K562 (cell line): ENCODE measurements at regions not wholly inside any gene's neighbourhood (a gene's known extent, or its start where the extent isn't known, plus 50 kb on each side); places are given as distances from the start of the nearest gene placed in this dataset.

Experiments
- ATAC-seq: fragments of 200-7000 bp; cut with Tn5 transposase; 3 replicates; pipeline ENCODE4 v1.9.1; 2020; ENCODE audit warnings: moderate library complexity
- BruUV-seq: library from RNA; stranded (reverse); fragments of 400-500 nt; replicated peaks from 2 replicates; lab custom pipeline; 2021; lab: Mats Ljungman, UMichigan
- CTCF ChIA-PET: fragments of 300-600 bp; formaldehyde crosslinking; extraction: SDS; loops from one replicate; lab custom pipeline; 2021; ENCODE audit warnings: low intra/inter-chr PET ratio; lab: Yijun Ruan, JAX
- POLR2A ChIA-PET: fragments of 300-600, 350-650 bp; sonication (Branson Sonifier 250); formaldehyde crosslinking; extraction: SDS; loops from one replicate; lab custom pipeline; 2021; ENCODE audit warnings: antibody characterized with exemption, inconsistent platforms; lab: Yijun Ruan, JAX
- DNase-seq, 4 experiments: peaks; one replicate each; pipeline versions ENCODE4 v3.0.0 to v3.0.0-alpha.2; 2011 to 2018; ENCODE audit warnings: low spot score in 3 of 4, mixed read lengths in 3 of 4; ENCODE audit errors: extremely low read depth in 1 of 4
- FAIRE-seq: peaks from 2 replicates; lab custom pipeline; 2011; peaks lifted over from hg19 to GRCh38; lab: Jason Lieb, UNC
- H2AFZ ChIP-seq: 2 replicates; pipeline ENCODE4 v1.6.0; 2011; ENCODE audit warnings: low read depth, low read length, control low read depth, inconsistent platforms
- H3K27ac ChIP-seq: fragments of 200-600 bp; 3 replicates; pipeline ENCODE4 v1.8.0; 2011; ENCODE audit warnings: low read depth, mild to moderate bottlenecking, control low read depth, inconsistent platforms, low read length, moderate library complexity, mixed read lengths; ENCODE audit errors: extremely low read depth
- H3K27me3 ChIP-seq, 2 experiments: fragments of 300-600 bp in 1 of 2; 2 replicates in 1 of 2; 3 replicates in 1 of 2; pipeline versions ENCODE4 v1.6.0 to v1.8.0; 2011; ENCODE audit warnings: inconsistent platforms in 2 of 2, low read length in 2 of 2, mild to moderate bottlenecking in 1 of 2, mixed read lengths in 1 of 2, moderate library complexity in 1 of 2; ENCODE audit not compliant: control insufficient read depth in 2 of 2, insufficient read depth in 2 of 2
- H3K36me3 ChIP-seq: fragments of 300-600 bp; 3 replicates; pipeline ENCODE4 v1.8.0; 2011; ENCODE audit warnings: mild to moderate bottlenecking, low read length, inconsistent platforms; ENCODE audit not compliant: control insufficient read depth, insufficient read depth
- H3K4me1 ChIP-seq, 2 experiments: fragments of 200-600 bp in 1 of 2; replicated peaks in 1 of 2; 2 replicates in 1 of 2; 3 replicates in 1 of 2; pipeline versions ENCODE4 v1.5.1 to v1.8.0; 2011; ENCODE audit warnings: inconsistent platforms in 2 of 2, low read length in 2 of 2, mild to moderate bottlenecking in 1 of 2, mixed read lengths in 1 of 2, moderate library complexity in 1 of 2; ENCODE audit not compliant: control insufficient read depth in 2 of 2, insufficient read depth in 2 of 2
- H3K4me2 ChIP-seq: 2 replicates; pipeline ENCODE4 v1.6.1; 2011; ENCODE audit warnings: low read length, control low read depth, inconsistent platforms, mixed read lengths; ENCODE audit not compliant: insufficient read depth
- H3K4me3 ChIP-seq: fragments of 200-600 bp; sonication (generic), shearing (Covaris generic); 2 replicates; pipeline ENCODE4 v1.5.1; 2016; ENCODE audit warnings: control low read depth, inconsistent platforms
- H3K79me2 ChIP-seq: fragments of 200-600 bp; 3 replicates; pipeline ENCODE4 v1.8.0; 2011; ENCODE audit warnings: low read length, inconsistent platforms; ENCODE audit not compliant: control insufficient read depth, insufficient read depth
- H3K9ac ChIP-seq, 2 experiments: 2 replicates each; pipeline versions ENCODE4 v1.6.0 to v1.6.1; 2011; ENCODE audit warnings: low read depth in 2 of 2, low read length in 2 of 2, control low read depth in 1 of 2, inconsistent platforms in 1 of 2, mild to moderate bottlenecking in 1 of 2, mixed read lengths in 1 of 2; ENCODE audit not compliant: insufficient read depth in 1 of 2
- H3K9me1 ChIP-seq: one replicate; pipeline ENCODE4 v1.6.0; 2011; ENCODE audit warnings: inconsistent platforms, mild to moderate bottlenecking, low read length, moderate library complexity; ENCODE audit not compliant: control insufficient read depth, insufficient read depth
- H3K9me3 ChIP-seq: replicated peaks from 2 replicates; pipeline ENCODE4 v1.5.1; 2011; ENCODE audit warnings: low read depth, low read length, inconsistent platforms; ENCODE audit not compliant: control insufficient read depth, insufficient read depth
- H4K20me1 ChIP-seq: replicated peaks from 2 replicates; pipeline ENCODE4 v1.6.1; 2011; ENCODE audit warnings: low read length, inconsistent platforms, mixed read lengths; ENCODE audit not compliant: control insufficient read depth, insufficient read depth
- ASH1L ChIP-seq: fragments of 450-650 bp; IDR thresholded peaks from 2 replicates; pipeline ENCODE4 v1.6.1; 2018; ENCODE audit warnings: borderline replicate concordance, mild to moderate bottlenecking, low read depth; ENCODE audit not compliant: partially characterized antibody
- BCOR ChIP-seq: fragments of 450-650 bp; IDR thresholded peaks from 2 replicates; pipeline ENCODE4 v1.6.1; 2016
- MED1 ChIP-seq: sonication (generic); formaldehyde crosslinking; IDR thresholded peaks from 2 replicates; pipeline ENCODE4 v1.8.1; 2023; ENCODE audit warnings: missing genetic modification reagents, borderline replicate concordance
- PRPF4 ChIP-seq: fragments of 200-400 bp; formaldehyde crosslinking; IDR thresholded peaks from one replicate; pipeline ENCODE4 v1.6.1; 2017; ENCODE audit warnings: low read length, low read depth, mild to moderate bottlenecking; ENCODE audit not compliant: insufficient read depth, poor library complexity, severe bottlenecking
- SAFB ChIP-seq: fragments of 200-400 bp; formaldehyde crosslinking; IDR thresholded peaks from 2 replicates; pipeline ENCODE4 v1.6.1; 2017; ENCODE audit warnings: low read depth, low read length, borderline replicate concordance
- ZKSCAN8 ChIP-seq: fragments of 200-800 bp; sonication (Bioruptor generic); IDR thresholded peaks from 2 replicates; pipeline ENCODE4 v1.6.1; 2016; ENCODE audit warnings: missing genetic modification characterization, missing compliant biosample characterization
- ZNF561 ChIP-seq: fragments of 450-650 bp; formaldehyde crosslinking; conservative IDR thresholded peaks from 2 replicates; pipeline ENCODE4 v1.4.0; 2020; ENCODE audit warnings: mild to moderate bottlenecking, moderate library complexity
- ZNF785 ChIP-seq: fragments of 250-450 bp; sonication (Bioruptor Pico); IDR thresholded peaks from 2 replicates; pipeline ENCODE4 v1.4.0; 2020; ENCODE audit warnings: mild to moderate bottlenecking
- WGBS: fragments of 100-300 bp; shearing (Covaris generic); methylation state at CpG from one replicate; pipeline ENCODE4 v1.1.6; 2016; ENCODE audit warnings: low coverage, mixed read lengths; ENCODE audit not compliant: insufficient coverage; ENCODE audit errors: missing lambda C conversion rate; 5-methylcytosine and 5-hydroxymethylcytosine counted together
- in situ Hi-C: fragments of 300-500 bp; cut with MboI; formaldehyde crosslinking; loops from 4 replicates; pipeline ENCODE4 v1.15.0; 2018; ENCODE audit warnings: inconsistent platforms, mixed read lengths
- intact Hi-C: fragments of 100-400 bp; cut with micrococcal nuclease; formaldehyde crosslinking; loops from 2 replicates; pipeline ENCODE4 v1.14.2; 2022
- TF ChIP-seq, protein P1 (sequence below): fragments of 450-650 bp; formaldehyde crosslinking; IDR thresholded peaks from 2 replicates; pipeline ENCODE4 v1.4.0; 2020; ENCODE audit warnings: mild to moderate bottlenecking
- TF ChIP-seq, protein P2 (sequence below): sonication (generic); formaldehyde crosslinking; IDR thresholded peaks from 2 replicates; pipeline ENCODE4 v1.8.1; 2023; ENCODE audit warnings: mild to moderate bottlenecking, missing genetic modification reagents, moderate library complexity
- TF ChIP-seq, protein P3 (sequence below), 2 experiments: fragments of 450-650 bp in 1 of 2; IDR thresholded peaks; 2 replicates each; pipeline ENCODE4 v1.6.1; 2011 to 2017; ENCODE audit warnings: low read depth in 2 of 2, antibody characterized with exemption in 1 of 2, borderline replicate concordance in 1 of 2, low read length in 1 of 2, mild to moderate bottlenecking in 1 of 2, mixed read lengths in 1 of 2; ENCODE audit not compliant: control insufficient read depth in 1 of 2
- TF ChIP-seq, protein P4 (sequence below), 2 experiments: fragments of 450-650 bp in 1 of 2; sonication (generic) in 1 of 2; formaldehyde crosslinking in 1 of 2; IDR thresholded peaks in 1 of 2; conservative IDR thresholded peaks in 1 of 2; 2 replicates each; pipeline versions ENCODE4 v1.6.1 to v1.8.1; 2016 to 2023; ENCODE audit warnings: mild to moderate bottlenecking in 2 of 2, moderate library complexity in 2 of 2, inconsistent platforms in 1 of 2, missing genetic modification reagents in 1 of 2

DNA sequence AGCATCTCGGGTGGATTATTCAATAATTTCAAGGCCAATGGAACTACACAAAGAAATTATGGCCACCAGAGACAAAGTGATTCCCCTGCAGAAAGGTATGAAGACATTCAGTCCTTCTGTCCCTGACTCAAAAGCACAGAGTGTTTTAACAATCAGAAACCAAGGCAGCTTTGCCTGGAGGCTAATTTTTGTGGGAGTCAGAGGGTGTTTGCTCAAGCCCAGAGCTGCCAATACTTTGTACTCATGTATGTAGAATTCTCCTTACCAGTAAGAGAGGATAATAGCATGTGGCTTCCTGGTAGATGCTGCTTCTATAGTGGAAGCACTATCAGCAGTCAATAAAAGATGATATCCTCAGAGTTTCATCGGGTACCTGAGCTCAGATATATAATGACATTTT is 178.4 kb downstream of the KCNE4 start (continued):
- TF ChIP-seq, protein P1, sequence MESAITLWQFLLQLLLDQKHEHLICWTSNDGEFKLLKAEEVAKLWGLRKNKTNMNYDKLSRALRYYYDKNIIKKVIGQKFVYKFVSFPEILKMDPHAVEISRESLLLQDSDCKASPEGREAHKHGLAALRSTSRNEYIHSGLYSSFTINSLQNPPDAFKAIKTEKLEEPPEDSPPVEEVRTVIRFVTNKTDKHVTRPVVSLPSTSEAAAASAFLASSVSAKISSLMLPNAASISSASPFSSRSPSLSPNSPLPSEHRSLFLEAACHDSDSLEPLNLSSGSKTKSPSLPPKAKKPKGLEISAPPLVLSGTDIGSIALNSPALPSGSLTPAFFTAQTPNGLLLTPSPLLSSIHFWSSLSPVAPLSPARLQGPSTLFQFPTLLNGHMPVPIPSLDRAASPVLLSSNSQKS (CRISPR knock-in tag) = no peak
- TF ChIP-seq MED1 (CRISPR knock-in tag) = no peak
- no peak for TF ChIP-seq ZKSCAN8
- TF ChIP-seq ZNF561 (CRISPR knock-in tag) = no peak
- no peak for TF ChIP-seq ZNF785 (CRISPR knock-in tag)

DNA sequence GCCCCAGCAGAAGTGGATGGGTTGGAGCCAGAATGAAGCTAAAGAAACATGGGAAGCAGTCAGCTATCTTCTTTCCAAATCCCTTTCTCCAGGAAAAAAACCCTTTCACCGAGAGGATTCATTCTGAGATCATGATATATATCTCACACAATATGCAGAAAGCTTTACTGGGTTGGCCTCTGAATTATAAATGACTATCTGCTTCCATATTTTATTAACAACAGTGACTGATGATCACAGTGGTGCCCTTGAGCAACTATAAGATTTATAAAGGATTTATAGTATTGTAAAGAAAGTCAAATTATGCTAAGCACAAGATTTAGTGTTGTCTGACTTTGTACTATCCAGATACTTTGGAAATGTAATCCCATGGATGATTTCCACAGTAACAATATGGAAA is 180.3 kb downstream of the KCNE4 start:
- Histone ChIP-seq H3K4me2 (no peak overlapping the region), H3K27ac (no peak overlapping the region), H2AFZ (no peak overlapping the region), H3K9me1 (no peaks in the 10 kb centered on the region), H3K9me3 (no peaks in the 10 kb centered on the region), H3K79me2 (no peaks in the 10 kb centered on the region), H4K20me1 (no peaks in the 10 kb centered on the region), H3K9ac (no peak overlapping the region), H3K36me3 (no peaks in the 10 kb centered on the region), H3K4me1 (no peaks in the 10 kb centered on the region), H3K27me3 (no peaks in the 10 kb centered on the region), H3K4me3 (no peak overlapping the region)
- intact Hi-C loops = no loop called here
- in situ Hi-C loops = no loop called here
- POLR2A ChIA-PET = interaction anchor here (0.7 kb wide), 1 partner anchor 19 kb away, joined by 4 read pairs; no protein-coding TSS in a partner anchor
- FAIRE-seq (no peak), DNase-seq (no peak), ATAC-seq (no peak)
- TF ChIP-seq, protein P2, sequence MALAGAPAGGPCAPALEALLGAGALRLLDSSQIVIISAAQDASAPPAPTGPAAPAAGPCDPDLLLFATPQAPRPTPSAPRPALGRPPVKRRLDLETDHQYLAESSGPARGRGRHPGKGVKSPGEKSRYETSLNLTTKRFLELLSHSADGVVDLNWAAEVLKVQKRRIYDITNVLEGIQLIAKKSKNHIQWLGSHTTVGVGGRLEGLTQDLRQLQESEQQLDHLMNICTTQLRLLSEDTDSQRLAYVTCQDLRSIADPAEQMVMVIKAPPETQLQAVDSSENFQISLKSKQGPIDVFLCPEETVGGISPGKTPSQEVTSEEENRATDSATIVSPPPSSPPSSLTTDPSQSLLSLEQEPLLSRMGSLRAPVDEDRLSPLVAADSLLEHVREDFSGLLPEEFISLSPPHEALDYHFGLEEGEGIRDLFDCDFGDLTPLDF (CRISPR knock-in tag) = no peak
- TF ChIP-seq, protein P3, sequence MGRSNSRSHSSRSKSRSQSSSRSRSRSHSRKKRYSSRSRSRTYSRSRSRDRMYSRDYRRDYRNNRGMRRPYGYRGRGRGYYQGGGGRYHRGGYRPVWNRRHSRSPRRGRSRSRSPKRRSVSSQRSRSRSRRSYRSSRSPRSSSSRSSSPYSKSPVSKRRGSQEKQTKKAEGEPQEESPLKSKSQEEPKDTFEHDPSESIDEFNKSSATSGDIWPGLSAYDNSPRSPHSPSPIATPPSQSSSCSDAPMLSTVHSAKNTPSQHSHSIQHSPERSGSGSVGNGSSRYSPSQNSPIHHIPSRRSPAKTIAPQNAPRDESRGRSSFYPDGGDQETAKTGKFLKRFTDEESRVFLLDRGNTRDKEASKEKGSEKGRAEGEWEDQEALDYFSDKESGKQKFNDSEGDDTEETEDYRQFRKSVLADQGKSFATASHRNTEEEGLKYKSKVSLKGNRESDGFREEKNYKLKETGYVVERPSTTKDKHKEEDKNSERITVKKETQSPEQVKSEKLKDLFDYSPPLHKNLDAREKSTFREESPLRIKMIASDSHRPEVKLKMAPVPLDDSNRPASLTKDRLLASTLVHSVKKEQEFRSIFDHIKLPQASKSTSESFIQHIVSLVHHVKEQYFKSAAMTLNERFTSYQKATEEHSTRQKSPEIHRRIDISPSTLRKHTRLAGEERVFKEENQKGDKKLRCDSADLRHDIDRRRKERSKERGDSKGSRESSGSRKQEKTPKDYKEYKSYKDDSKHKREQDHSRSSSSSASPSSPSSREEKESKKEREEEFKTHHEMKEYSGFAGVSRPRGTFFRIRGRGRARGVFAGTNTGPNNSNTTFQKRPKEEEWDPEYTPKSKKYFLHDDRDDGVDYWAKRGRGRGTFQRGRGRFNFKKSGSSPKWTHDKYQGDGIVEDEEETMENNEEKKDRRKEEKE (IDR thresholded peaks at IDR 0.05; ENCODE audit: borderline replicate concordance in 1 of 2, control insufficient read depth in 1 of 2, low read depth in 2 of 2, low read length in 1 of 2) = no peak
- TF ChIP-seq SAFB = no peak
- TF ChIP-seq BCOR = no peak
- no peak for TF ChIP-seq ASH1L
- TF ChIP-seq, protein P4, sequence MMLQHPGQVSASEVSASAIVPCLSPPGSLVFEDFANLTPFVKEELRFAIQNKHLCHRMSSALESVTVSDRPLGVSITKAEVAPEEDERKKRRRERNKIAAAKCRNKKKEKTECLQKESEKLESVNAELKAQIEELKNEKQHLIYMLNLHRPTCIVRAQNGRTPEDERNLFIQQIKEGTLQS (IDR thresholded peaks at IDR 0.05) = no peak
- TF ChIP-seq, protein P4 (CRISPR knock-in tag; conservative IDR thresholded peaks at IDR 0.05) = no peak
- TF ChIP-seq PRPF4 = no peak
- WGBS = 0% methylated on average over 1 of the region's 1 CpG
- no TSS peak for BruUV-seq
- CTCF ChIA-PET = no interaction called here
